ENCODE measurements at regions not wholly inside any gene's neighbourhood (a gene's known extent, or its start where the extent isn't known, plus 50 kb on each side); places are given as distances from the start of the nearest gene placed in this dataset.

DNA sequence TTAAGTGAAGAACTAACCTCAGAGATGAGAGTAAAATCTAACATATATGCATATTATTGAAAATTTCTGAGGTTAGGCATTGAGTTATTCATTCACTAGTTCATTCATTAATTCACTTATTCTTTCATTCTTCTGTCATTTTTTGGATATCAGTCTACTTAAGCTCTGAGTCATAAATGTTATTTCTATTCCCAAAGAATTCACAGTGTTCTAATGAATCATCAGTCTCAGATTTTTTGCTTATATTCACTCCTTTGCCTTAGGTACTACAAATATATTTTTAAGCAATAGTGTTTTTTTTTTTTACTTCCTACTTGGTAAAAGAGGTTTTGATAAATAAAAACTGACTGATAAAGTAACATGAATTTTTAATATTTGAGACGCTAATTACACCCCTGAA, 95.2 kb upstream of the DKK2 start:
- Histone ChIP-seq H3K27ac (ENCODE audit: low read length in 2 of 2) (no peak overlapping the region), H3K9me3 (ENCODE audit: control extremely low read depth in 1 of 3, control insufficient read depth in 2 of 3, insufficient read depth in 1 of 3, low read length in 2 of 3) (no peaks in the 10 kb centered on the region), H4K20me1 (ENCODE audit: control insufficient read depth, insufficient read depth, low read length, poor library complexity, severe bottlenecking) (no peaks in the 10 kb centered on the region), H3K79me2 (ENCODE audit: control insufficient read depth, insufficient read depth, low read length) (no peaks in the 10 kb centered on the region), H3K4me3 (ENCODE audit: control extremely low read depth in 1 of 5, extremely low read depth in 1 of 5, insufficient read depth in 1 of 5, low read depth in 2 of 5, low read length in 4 of 5) (no peak overlapping the region), H3K4me1 (ENCODE audit: control insufficient read depth in 2 of 2, insufficient read depth in 2 of 2, low read length in 2 of 2) (no peaks in the 10 kb centered on the region), H3K9ac (ENCODE audit: low read length) (no peak overlapping the region), H3K27me3 (replicated peaks in 1 of 4; ENCODE audit: control extremely low read depth in 1 of 4, control insufficient read depth in 3 of 4, insufficient read depth in 4 of 4, low read length in 3 of 4) (no peaks in the 10 kb centered on the region), H2AFZ (ENCODE audit: insufficient read depth, low read depth, low read length, poor library complexity, severe bottlenecking) (no peak overlapping the region), H3K36me3 (replicated peaks in 1 of 2; ENCODE audit: control extremely low read depth in 1 of 2, control insufficient read depth in 1 of 2, extremely low read depth in 1 of 2, insufficient read depth in 2 of 2, low read length in 1 of 2) (no peaks in the 10 kb centered on the region), H3K4me2 (replicated peaks; ENCODE audit: low read depth, low read length, poor library complexity, severe bottlenecking) (no peak overlapping the region)
- Mint-ChIP-seq H3K9me3 (ENCODE audit: insufficient read depth) (no peaks in the 10 kb centered on the region), H3K4me3 (no peak overlapping the region), H3K27ac (no peak overlapping the region), H3K4me1 (no peaks in the 10 kb centered on the region), H3K27me3 (no peaks in the 10 kb centered on the region)
- POLR2A ChIA-PET: no interaction called here
- no CpG with 5 or more reads among the region's 1 CpG for WGBS (ENCODE audit: insufficient coverage)
- no peak for ATAC-seq (ENCODE audit: low read depth)
- no peak for DNase-seq
- intact Hi-C loops (cut with micrococcal nuclease): no loop called here
- no peak for TF ChIP-seq EZH2 (IDR thresholded peaks at IDR 0.05; ENCODE audit: borderline replicate concordance, insufficient read depth, low read depth, low read length, poor library complexity, severe bottlenecking)
- TF ChIP-seq, protein P1, sequence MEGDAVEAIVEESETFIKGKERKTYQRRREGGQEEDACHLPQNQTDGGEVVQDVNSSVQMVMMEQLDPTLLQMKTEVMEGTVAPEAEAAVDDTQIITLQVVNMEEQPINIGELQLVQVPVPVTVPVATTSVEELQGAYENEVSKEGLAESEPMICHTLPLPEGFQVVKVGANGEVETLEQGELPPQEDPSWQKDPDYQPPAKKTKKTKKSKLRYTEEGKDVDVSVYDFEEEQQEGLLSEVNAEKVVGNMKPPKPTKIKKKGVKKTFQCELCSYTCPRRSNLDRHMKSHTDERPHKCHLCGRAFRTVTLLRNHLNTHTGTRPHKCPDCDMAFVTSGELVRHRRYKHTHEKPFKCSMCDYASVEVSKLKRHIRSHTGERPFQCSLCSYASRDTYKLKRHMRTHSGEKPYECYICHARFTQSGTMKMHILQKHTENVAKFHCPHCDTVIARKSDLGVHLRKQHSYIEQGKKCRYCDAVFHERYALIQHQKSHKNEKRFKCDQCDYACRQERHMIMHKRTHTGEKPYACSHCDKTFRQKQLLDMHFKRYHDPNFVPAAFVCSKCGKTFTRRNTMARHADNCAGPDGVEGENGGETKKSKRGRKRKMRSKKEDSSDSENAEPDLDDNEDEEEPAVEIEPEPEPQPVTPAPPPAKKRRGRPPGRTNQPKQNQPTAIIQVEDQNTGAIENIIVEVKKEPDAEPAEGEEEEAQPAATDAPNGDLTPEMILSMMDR (IDR thresholded peaks at IDR 0.05): no peak
- CTCF ChIA-PET: no interaction called here

DNA sequence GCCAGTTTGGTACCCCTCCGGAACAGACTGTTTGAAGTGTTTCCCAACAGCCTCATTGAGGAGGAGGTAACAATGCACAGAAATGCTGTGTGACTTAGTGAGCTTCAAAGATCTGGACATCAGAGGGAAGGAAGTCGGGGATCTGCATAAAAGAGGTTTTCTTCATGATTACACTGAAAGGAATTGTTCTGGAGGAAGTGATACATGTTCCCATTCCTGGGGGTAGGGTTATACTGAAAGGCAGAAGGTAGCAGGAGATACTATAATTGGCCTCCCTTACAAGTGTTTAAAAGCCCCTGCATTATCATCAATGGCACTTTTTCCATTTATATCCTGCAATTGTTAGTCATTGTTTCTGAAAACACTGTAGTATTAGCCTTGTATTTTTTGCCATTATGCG, 94.0 kb upstream of the DKK2 start:
- 67% methylated on average over 1 of the region's 3 CpGs for WGBS (ENCODE audit: insufficient coverage)
- Histone ChIP-seq H3K9ac (ENCODE audit: low read length) (no peak overlapping the region), H3K27me3 (replicated peaks in 1 of 4; ENCODE audit: control extremely low read depth in 1 of 4, control insufficient read depth in 3 of 4, insufficient read depth in 4 of 4, low read length in 3 of 4) (no peaks in the 10 kb centered on the region), H3K36me3 (replicated peaks in 1 of 2; ENCODE audit: control extremely low read depth in 1 of 2, control insufficient read depth in 1 of 2, extremely low read depth in 1 of 2, insufficient read depth in 2 of 2, low read length in 1 of 2) (no peaks in the 10 kb centered on the region), H3K4me2 (replicated peaks; ENCODE audit: low read depth, low read length, poor library complexity, severe bottlenecking) (no peak overlapping the region), H3K4me1 (ENCODE audit: control insufficient read depth in 2 of 2, insufficient read depth in 2 of 2, low read length in 2 of 2) (no peaks in the 10 kb centered on the region), H3K9me3 (ENCODE audit: control extremely low read depth in 1 of 3, control insufficient read depth in 2 of 3, insufficient read depth in 1 of 3, low read length in 2 of 3) (no peaks in the 10 kb centered on the region), H2AFZ (ENCODE audit: insufficient read depth, low read depth, low read length, poor library complexity, severe bottlenecking) (no peak overlapping the region), H3K4me3 (ENCODE audit: control extremely low read depth in 1 of 5, extremely low read depth in 1 of 5, insufficient read depth in 1 of 5, low read depth in 2 of 5, low read length in 4 of 5) (no peak overlapping the region), H4K20me1 (ENCODE audit: control insufficient read depth, insufficient read depth, low read length, poor library complexity, severe bottlenecking) (no peaks in the 10 kb centered on the region), H3K79me2 (ENCODE audit: control insufficient read depth, insufficient read depth, low read length) (no peaks in the 10 kb centered on the region), H3K27ac (ENCODE audit: low read length in 2 of 2) (no peak overlapping the region)
- Mint-ChIP-seq H3K27ac (no peak overlapping the region), H3K9me3 (ENCODE audit: insufficient read depth) (no peaks in the 10 kb centered on the region), H3K27me3 (no peaks in the 10 kb centered on the region), H3K4me3 (no peak overlapping the region), H3K4me1 (no peaks in the 10 kb centered on the region)
- CTCF ChIA-PET: no interaction called here
- no peak for DNase-seq
- ATAC-seq (ENCODE audit: low read depth): no peak
- POLR2A ChIA-PET: no interaction called here
- intact Hi-C loops (cut with micrococcal nuclease): no loop called here
- TF ChIP-seq EZH2 (IDR thresholded peaks at IDR 0.05; ENCODE audit: borderline replicate concordance, insufficient read depth, low read depth, low read length, poor library complexity, severe bottlenecking): no peak
- TF ChIP-seq, protein P1 (IDR thresholded peaks at IDR 0.05): no peak

Data from B cell (primary cell).